ENCODE measurements at regions not wholly inside any gene's neighbourhood (a gene's known extent, or its start where the extent isn't known, plus 50 kb on each side); places are given as distances from the start of the nearest gene placed in this dataset.

DNA sequence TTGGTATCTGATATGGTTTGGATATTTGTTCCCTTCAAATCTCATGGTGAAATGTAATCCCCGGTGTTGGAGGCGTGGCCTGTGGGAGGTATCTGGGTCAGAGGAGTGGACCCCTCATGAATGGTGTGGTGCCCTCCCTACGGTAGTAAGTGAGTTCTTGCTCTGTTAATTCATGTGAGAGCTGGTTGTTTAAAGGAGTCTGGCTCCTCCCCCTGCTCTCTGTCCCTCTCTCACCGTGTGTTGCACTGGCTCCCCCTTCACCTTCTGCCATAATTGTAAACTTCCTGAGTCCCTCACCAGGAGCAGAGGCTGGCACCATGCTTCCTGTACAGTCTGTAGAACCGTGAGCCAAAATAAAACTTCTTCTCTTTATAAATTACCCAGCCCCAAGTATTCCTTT, 246.9 kb upstream of the AGTR1 start:
- dilution Hi-C loops (cut with HindIII; ENCODE audit: low sequenced_read_pairs, unreplicated experiment): no loop called here
- POLR2A ChIA-PET (ENCODE audit: unreplicated experiment): no interaction called here
- ATAC-seq (ENCODE audit: low read depth) (no peak), DNase-seq (no peak)
- H3K9ac ChIP-seq (ENCODE audit: low read depth, low read length): no peak overlapping the region
- H4K5ac ChIP-seq (ENCODE audit: low read depth, low read length): no peak overlapping the region
- no CpG with 5 or more reads among the region's 5 CpGs for WGBS, 2 experiments (ENCODE audit: extremely low coverage in 2 of 2, insufficient read length in 1 of 2)
- in situ Hi-C loops (cut with MboI; ENCODE audit: low sequenced_read_pairs): no loop called here
- CTCF ChIA-PET: no interaction called here
- no peak overlapping the region for H2AK9ac ChIP-seq (replicated peaks; ENCODE audit: low read depth, low read length, poor library complexity)
- intact Hi-C loops (cut with micrococcal nuclease): no loop called here
- no peak overlapping the region for H3K18ac ChIP-seq (ENCODE audit: low read depth, low read length)
- no peak overlapping the region for H2BK120ac ChIP-seq (ENCODE audit: low read depth, low read length)
- no peak overlapping the region for H4K91ac ChIP-seq (ENCODE audit: insufficient read depth, low read depth, low read length)
- no peak overlapping the region for H3K27ac ChIP-seq (ENCODE audit: insufficient read depth, low read length)
- no peak overlapping the region for H2AK5ac ChIP-seq (ENCODE audit: low read depth, low read length)
- TF ChIP-seq FOS (IDR thresholded peaks at IDR 0.05; ENCODE audit: low read depth, low read length) (no peak), MXI1 (IDR thresholded peaks at IDR 0.05; ENCODE audit: borderline replicate concordance, low read depth, low read length) (no peak), RFX5 (IDR thresholded peaks at IDR 0.05; ENCODE audit: low read depth, low read length) (no peak), RAD21 (IDR thresholded peaks at IDR 0.05; ENCODE audit: low read length) (no peak), CEBPB (IDR thresholded peaks at IDR 0.05; ENCODE audit: low read depth, low read length) (no peak), CHD1 (IDR thresholded peaks at IDR 0.05; ENCODE audit: low read depth, low read length) (no peak), POLR2A (IDR thresholded peaks at IDR 0.05; ENCODE audit: low read depth, low read length) (no peak), MAFK (IDR thresholded peaks at IDR 0.05; ENCODE audit: low read depth, low read length) (no peak), RCOR1 (IDR thresholded peaks at IDR 0.05; ENCODE audit: insufficient replicate concordance, low read length) (no peak), MAZ (IDR thresholded peaks at IDR 0.05; ENCODE audit: borderline replicate concordance, low read depth, low read length) (no peak), CTCF (conservative IDR thresholded peaks at IDR 0.05; ENCODE audit: low read depth, low read length) (no peak)
- TF ChIP-seq, protein P1, sequence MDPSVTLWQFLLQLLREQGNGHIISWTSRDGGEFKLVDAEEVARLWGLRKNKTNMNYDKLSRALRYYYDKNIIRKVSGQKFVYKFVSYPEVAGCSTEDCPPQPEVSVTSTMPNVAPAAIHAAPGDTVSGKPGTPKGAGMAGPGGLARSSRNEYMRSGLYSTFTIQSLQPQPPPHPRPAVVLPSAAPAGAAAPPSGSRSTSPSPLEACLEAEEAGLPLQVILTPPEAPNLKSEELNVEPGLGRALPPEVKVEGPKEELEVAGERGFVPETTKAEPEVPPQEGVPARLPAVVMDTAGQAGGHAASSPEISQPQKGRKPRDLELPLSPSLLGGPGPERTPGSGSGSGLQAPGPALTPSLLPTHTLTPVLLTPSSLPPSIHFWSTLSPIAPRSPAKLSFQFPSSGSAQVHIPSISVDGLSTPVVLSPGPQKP (IDR thresholded peaks at IDR 0.05; ENCODE audit: borderline replicate concordance, low read depth, low read length): no peak
- no peak overlapping the region for H3K56ac ChIP-seq (ENCODE audit: extremely low read depth, insufficient read depth, low read length)
- H2BK5ac ChIP-seq (ENCODE audit: low read depth, low read length, poor library complexity, severe bottlenecking): no peak overlapping the region
- H3K4me3 ChIP-seq (ENCODE audit: insufficient read depth, low read depth, low read length): no peak overlapping the region
- no peak overlapping the region for H2BK20ac ChIP-seq (ENCODE audit: low read depth, low read length)
- no peak overlapping the region for H2BK15ac ChIP-seq (ENCODE audit: low read depth, low read length)
- no peak overlapping the region for H4K8ac ChIP-seq (ENCODE audit: low read depth in 2 of 2, low read length in 2 of 2)
- H3K23ac ChIP-seq (ENCODE audit: low read depth, low read length): no peak overlapping the region
- H3K36me3 ChIP-seq (ENCODE audit: control insufficient read depth, insufficient read depth, low read length): no peaks in the 10 kb centered on the region
- H4K20me1 ChIP-seq (ENCODE audit: insufficient read depth, low read length): no peaks in the 10 kb centered on the region
- H3K27me3 ChIP-seq (ENCODE audit: control insufficient read depth, insufficient read depth, low read length): no peaks in the 10 kb centered on the region
- H3K9me3 ChIP-seq (ENCODE audit: control insufficient read depth, insufficient read depth, low read length): no peaks in the 10 kb centered on the region
- H3K4me1 ChIP-seq (ENCODE audit: control insufficient read depth, insufficient read depth, low read length): no peaks in the 10 kb centered on the region
- no peak overlapping the region for H2AFZ ChIP-seq (replicated peaks; ENCODE audit: low read length, poor library complexity)
- no TSS peak for BruUV-seq (replicated peaks)
- H3K4ac ChIP-seq (ENCODE audit: low read depth, low read length): no peak overlapping the region
- H3K4me2 ChIP-seq (ENCODE audit: low read depth, low read length): no peak overlapping the region
- H3K9me1 ChIP-seq (ENCODE audit: insufficient read depth, low read length): no peaks in the 10 kb centered on the region
- H3K79me1 ChIP-seq (ENCODE audit: low read depth in 1 of 2, low read length in 2 of 2): no peaks in the 10 kb centered on the region
- H3K14ac ChIP-seq (replicated peaks; ENCODE audit: low read depth, low read length): no peak overlapping the region

Measured in IMR-90 (cell line).